ENCODE measurements at regions not wholly inside any gene's neighbourhood (a gene's known extent, or its start where the extent isn't known, plus 50 kb on each side); places are given as distances from the start of the nearest gene placed in this dataset.

GRCh38 chr2:146678516-146678915, 1166.3 kb upstream of the ACVR2A start:
- H3K4me3 ChIP-seq (replicated peaks; ENCODE audit: insufficient read depth, low read length), result no peak overlapping the region
- no peak for DNase-seq (ENCODE audit: low read depth in 1 of 2, low spot score in 1 of 2)
- H3K27me3 ChIP-seq (ENCODE audit: insufficient read depth, poor library complexity, severe bottlenecking), result no peaks in the 10 kb centered on the region
- TF ChIP-seq REST (IDR thresholded peaks at IDR 0.05; ENCODE audit: insufficient replicate concordance, low read depth), result no peak
- TF ChIP-seq CTCF (IDR thresholded peaks at IDR 0.05; ENCODE audit: insufficient read depth, low read length), result no peak
- TF ChIP-seq GABPA (IDR thresholded peaks at IDR 0.05; ENCODE audit: low read depth), result no peak
- no peak for TF ChIP-seq POLR2AphosphoS5 (IDR thresholded peaks at IDR 0.05; ENCODE audit: low read depth)
- no peak for TF ChIP-seq SPI1 (IDR thresholded peaks at IDR 0.05; ENCODE audit: borderline replicate concordance, low read depth)
- no peak overlapping the region for H3K27ac ChIP-seq (replicated peaks)

GRCh38 chr2:146677280-146677679, 1167.5 kb upstream of the ACVR2A start:
- Histone ChIP-seq H3K4me3 (replicated peaks; ENCODE audit: insufficient read depth, low read length) (no peak overlapping the region), H3K27me3 (ENCODE audit: insufficient read depth, poor library complexity, severe bottlenecking) (no peaks in the 10 kb centered on the region), H3K27ac (replicated peaks) (no peak overlapping the region)
- no peak for TF ChIP-seq CTCF (IDR thresholded peaks at IDR 0.05; ENCODE audit: insufficient read depth, low read length)
- no peak for TF ChIP-seq REST (IDR thresholded peaks at IDR 0.05; ENCODE audit: insufficient replicate concordance, low read depth)
- no peak for TF ChIP-seq SPI1 (IDR thresholded peaks at IDR 0.05; ENCODE audit: borderline replicate concordance, low read depth)
- TF ChIP-seq POLR2AphosphoS5 (IDR thresholded peaks at IDR 0.05; ENCODE audit: low read depth), result no peak
- no peak for TF ChIP-seq GABPA (IDR thresholded peaks at IDR 0.05; ENCODE audit: low read depth)
- no peak for DNase-seq (ENCODE audit: low read depth in 1 of 2, low spot score in 1 of 2)

GRCh38 chr2:146669735-146670134, 1175.1 kb upstream of the ACVR2A start:
- no peak overlapping the region for H3K27ac ChIP-seq (replicated peaks)
- TF ChIP-seq CTCF (IDR thresholded peaks at IDR 0.05; ENCODE audit: insufficient read depth, low read length), result no peak
- TF ChIP-seq SPI1 (IDR thresholded peaks at IDR 0.05; ENCODE audit: borderline replicate concordance, low read depth), result no peak
- TF ChIP-seq POLR2AphosphoS5 (IDR thresholded peaks at IDR 0.05; ENCODE audit: low read depth), result no peak
- TF ChIP-seq GABPA (IDR thresholded peaks at IDR 0.05; ENCODE audit: low read depth), result no peak
- TF ChIP-seq REST (IDR thresholded peaks at IDR 0.05; ENCODE audit: insufficient replicate concordance, low read depth), result no peak

More at GRCh38 chr2:146669735-146670134, 1175.1 kb upstream of the ACVR2A start:
- no peak for DNase-seq (ENCODE audit: low read depth in 1 of 2, low spot score in 1 of 2)
- Histone ChIP-seq H3K4me3 (replicated peaks; ENCODE audit: insufficient read depth, low read length) (no peak overlapping the region), H3K27me3 (ENCODE audit: insufficient read depth, poor library complexity, severe bottlenecking) (peaks cover 2% of the 10 kb centered on the region)

Data from HL-60 (cell line).